Medulla oblongata (tissue), 1 donor: ENCODE measurements at regions not wholly inside any gene's neighbourhood (a gene's known extent, or its start where the extent isn't known, plus 50 kb on each side); places are given as distances from the start of the nearest gene placed in this dataset.

Experiments used
- DNase-seq: peaks from one replicate; pipeline ENCODE4 v3.0.0-alpha.2; 2015; ENCODE audit errors: extremely low spot score

GRCh38 chr13:105319875-105320274, 1215.6 kb downstream of the EFNB2 start:
- DNase-seq, result no peak

- DNase-seq, result no peak
Observed at GRCh38 chr13:105316731-105317130, 1218.7 kb downstream of the EFNB2 start.

- DNase-seq, result no peak
Observed at GRCh38 chr13:105312906-105313305, 1222.6 kb downstream of the EFNB2 start.

DNA sequence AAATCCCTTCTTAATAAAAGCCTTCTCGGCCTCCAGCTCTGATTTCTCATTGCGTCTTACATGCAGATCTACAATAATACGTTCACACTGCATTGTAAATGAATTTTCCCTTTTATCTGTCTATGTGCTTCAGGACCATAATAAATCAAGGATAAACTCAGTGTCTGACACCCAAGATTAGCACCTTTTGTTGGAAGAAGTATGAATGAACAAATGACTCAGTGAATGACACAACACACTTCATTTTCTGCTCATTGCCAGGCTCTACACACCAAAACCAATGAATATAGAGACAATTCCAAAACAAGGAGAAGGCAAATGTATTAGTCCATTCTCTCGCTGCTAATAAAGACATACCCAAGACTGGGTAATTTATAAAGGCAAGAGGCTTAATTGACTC, 1224.4 kb downstream of the EFNB2 start:
- DNase-seq, result no peak

DNA sequence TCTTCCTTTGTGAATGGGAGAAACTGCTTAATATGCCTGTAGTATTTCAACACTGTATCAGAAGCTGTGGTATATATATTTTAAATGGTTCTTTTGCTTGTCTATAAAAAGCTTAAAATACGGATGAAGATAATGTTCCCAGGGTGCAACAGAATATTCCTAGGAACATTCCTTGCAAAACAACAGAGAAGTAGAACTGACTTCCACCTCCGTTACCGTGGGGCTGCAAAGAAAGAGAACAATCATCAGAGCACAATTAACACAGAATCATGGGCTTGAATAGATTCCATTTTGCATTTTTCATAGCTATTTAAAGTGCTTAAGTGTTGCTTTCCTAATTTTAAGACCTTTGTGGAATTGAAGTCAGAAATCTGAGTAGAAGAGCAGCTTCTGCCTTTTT, 1227.7 kb downstream of the EFNB2 start:
- DNase-seq, result no peak

DNA sequence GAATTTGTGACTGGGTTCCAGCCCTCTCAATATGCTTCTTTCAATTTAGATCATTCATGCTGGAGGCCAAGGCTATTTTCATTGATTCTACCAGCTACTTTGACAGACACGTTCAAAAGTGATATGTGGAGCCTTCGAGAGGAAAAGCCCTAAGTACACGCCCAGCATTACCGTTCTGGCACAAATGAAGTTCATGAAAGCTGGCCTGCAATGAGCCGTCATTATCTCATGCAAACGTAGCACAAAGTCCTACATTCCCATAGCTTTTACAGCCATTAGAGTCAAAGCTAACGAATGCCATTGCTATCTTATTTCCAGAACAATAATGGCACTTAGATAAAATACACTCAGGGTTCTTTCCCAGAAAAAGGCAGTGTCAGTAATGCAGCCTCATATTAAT, 1237.6 kb downstream of the EFNB2 start:
- no peak for DNase-seq

DNA sequence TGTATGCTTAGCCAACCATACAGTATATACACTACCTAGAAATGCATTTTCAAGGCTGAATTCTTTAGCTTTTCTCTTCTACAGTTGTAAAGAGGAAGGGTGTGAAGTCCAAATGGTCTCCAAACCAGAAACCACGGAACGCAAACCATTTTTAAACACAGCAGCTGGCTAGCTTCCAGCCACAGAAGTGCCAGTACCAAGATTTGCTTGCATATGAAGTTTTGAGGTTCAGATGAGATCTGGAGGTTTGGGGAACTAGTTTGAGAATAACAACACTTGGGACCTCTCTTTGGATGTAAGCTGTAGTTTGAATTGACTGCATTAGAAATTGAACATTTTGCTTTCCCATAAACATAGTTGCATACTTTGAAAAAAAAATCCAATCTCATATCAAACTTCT, 1243.5 kb downstream of the EFNB2 start:
- peak; percentile 21 for DNase-seq

GRCh38 chr13:105290596-105290995, 1244.9 kb downstream of the EFNB2 start:
- no peak for DNase-seq

GRCh38 chr13:105285526-105285925, 1249.9 kb downstream of the EFNB2 start:
- no peak for DNase-seq

DNA sequence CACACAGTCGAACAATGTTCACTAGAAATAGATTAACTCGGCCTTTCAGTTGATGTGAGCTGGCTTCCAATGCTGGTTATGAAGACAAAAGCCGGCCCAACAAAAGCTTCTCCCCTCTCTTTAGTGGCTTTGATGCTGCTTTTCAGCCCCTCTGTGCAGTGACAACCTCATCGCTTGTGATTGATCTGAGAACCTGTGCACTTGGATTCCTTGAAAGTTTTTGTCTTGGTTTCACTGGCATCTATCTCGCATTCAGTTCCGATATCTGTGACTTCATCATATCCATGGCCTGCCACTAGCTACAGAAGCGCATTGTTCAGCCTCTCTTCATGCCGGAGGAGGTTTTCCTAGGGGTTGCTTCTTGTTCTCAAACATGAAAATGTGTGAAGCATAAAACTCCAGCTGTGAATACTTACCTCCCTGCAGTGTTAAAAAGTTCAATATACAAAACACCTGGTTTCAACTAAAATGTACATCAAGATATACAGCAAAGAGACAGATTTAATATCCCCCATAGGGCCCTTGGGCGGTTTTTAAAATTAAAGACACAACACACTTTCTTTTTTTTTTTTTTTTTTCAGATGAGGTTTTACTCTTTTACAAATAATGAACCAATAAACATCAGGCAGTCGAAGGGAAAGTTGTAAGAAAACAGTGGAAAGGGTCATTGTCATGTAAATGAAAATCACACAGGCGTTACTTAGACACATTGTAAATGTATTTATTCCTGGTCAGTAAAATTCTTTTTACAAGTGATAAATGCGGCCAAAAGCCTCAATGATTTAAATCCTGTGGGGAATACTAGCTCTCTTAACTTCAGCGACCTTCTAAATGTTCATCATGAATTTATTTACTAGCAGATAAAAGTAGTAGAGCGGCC, 1252.8 kb downstream of the EFNB2 start:
- no peak for DNase-seq

DNA sequence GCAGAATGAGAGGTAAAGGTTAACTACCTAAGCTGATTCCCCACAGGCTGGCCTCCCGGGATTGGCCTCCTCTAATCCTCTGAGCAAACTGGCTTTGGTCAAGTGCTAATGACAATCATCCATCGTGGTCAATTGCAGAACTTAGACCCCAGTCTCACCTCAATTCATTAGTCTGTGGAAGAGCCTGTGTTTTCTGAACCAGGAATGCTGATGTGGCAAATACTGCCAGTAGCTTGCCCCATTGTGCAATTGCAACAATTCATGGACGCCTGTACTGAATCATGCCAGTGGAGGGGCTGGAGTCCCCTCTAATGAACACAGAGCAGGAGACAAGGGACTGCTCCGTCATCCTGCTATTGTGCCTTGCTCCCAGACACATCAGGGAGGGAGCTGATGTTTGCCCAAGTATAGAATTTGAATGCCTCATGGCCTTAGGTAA, 1256.5 kb downstream of the EFNB2 start:
- DNase-seq, result no peak

DNA sequence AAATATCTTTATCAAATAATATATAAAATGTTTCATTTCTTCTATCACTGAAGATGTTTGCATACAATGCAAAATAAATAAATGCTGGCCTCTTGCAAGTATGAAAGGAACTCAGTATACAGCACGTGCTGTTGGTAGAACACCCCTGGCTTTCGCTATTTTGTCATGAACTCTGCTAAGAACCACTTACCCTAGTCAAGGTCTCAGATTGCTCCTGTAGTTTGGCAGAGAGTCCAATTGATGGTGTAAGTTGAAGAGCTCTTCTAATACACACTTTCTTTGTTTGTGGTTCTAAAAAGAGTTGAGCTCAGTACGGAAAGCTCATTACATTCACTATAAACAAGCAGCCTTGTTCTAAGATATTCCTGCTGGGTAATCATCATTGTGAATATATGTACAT, 1258.9 kb downstream of the EFNB2 start:
- DNase-seq, result no peak

DNA sequence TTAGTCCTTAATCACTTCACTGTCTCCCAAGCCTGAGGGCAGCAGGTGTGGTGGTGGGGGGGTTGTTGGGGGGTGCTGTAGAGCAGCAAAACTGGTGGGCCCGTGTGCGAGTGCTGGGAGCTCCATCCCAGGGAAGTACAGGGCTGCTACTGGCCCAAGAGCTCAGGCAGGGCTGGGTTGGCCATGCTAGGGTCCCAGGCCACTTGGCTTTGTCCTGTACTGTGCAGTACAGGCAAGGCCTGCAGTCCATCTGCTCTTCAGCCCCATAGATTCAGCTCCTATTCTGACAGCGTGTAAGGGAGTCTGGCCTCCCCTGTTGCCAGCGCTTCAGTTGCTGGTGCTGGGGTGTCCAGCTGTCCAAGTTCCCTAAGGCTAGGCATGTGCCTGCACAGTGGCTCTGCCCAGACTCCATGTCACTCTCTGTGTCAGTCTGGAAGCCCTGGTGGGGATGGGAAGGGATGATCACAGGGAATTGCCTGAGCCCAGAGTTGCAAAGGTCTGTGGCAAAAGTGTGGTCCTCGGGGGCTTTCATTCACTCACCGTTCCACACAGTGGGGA, 1261.7 kb downstream of the EFNB2 start:
- no peak for DNase-seq

- peak; percentile 18 for DNase-seq
Observed at GRCh38 chr13:105272660-105273631, 1262.5 kb downstream of the EFNB2 start.

GRCh38 chr13:105266615-105267014, 1268.8 kb downstream of the EFNB2 start:
- DNase-seq, result no peak

DNA sequence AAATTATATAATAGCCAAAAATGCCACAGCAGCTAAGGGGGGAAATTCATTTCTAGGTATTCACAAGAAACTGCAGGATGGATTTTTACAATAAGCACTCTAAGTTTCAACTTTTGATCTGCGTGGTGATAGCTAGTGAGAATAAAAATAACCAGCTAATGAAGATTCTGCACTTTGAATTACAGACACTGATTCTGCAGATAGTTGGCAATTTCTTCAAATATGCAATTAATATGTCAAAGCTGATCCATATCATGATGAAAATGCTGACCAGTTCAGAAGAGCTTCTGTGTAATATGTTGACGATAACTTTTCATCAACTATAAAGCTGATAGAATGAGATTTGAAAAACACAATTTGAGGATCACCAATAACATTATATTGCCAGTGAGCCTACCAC, 1272.9 kb downstream of the EFNB2 start:
- DNase-seq, result no peak

DNA sequence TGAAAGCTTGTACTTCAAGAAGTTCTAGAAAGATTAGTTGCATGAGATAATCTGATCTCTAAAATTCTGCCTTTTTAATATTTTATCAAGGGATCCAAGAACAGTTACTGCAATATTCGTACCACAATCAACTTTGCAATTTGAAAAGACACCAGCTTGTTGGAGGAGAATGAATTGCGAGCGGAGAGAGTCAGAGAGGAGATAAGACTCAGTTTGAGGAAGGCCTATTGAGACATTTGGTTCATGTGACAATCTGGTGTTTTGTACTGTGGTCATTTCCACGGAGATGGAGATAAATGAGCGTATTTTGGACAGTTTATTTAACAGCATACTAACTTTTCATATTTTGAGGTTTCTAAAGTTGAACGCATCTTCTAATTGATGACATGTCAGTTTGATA, 1276.0 kb downstream of the EFNB2 start:
- no peak for DNase-seq

DNA sequence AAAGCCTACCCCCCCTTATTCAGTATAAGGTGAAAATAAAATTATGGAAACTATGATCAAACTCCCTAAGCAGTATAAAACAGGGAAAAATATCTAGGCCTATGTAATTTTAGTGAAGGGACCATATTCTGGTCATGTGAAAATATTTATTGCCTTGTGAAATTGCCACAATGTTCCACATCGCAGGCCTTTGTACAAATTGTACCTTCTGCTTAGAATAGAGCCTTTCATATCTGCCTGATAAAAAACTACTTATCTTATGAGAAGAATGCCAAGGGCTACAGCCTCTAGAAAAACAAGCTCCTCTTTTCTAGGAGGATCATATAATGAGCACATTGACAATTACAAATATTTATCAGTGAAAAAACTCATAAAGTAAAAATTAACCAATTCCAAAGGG, 1280.0 kb downstream of the EFNB2 start:
- DNase-seq, result no peak

DNA sequence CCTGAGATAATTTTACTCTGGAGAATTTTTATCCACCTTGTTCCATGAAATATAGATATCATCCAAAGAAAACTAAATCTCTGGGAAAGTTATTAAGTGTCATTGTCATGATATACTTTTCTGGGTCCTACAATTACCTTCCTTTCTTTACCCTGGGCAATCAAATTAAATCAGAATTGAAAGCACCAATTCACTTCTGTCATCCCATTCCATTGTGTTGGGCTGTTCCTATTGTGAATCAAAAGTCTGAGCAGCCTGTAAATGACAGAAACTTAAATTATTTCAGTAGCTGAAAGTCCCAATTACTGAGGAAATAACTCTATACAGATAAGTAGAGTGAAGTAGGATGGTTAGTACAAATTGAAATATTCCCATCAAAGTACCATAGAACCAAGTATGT, 1284.2 kb downstream of the EFNB2 start:
- DNase-seq, result no peak

- DNase-seq, result no peak
Observed at GRCh38 chr13:105247830-105248229, 1287.6 kb downstream of the EFNB2 start.

DNA sequence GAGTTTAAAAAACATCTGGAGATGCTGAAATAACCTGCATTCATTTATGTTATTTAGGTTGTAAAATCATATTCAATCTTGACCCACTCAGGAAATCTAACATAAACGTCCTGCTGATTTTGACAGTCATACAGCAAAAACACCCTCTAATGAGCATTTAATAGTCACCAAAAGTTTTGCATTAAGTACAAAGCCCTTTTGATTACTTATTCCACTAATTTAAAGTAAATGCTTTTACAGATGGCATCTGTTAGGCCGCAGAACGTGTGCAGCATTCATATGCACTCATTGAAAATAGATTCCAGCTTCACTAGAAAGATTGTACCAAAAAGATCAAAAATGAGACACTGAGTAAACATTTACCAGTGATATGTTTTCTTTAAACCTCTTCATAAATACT, 1295.1 kb downstream of the EFNB2 start:
- no peak for DNase-seq

DNA sequence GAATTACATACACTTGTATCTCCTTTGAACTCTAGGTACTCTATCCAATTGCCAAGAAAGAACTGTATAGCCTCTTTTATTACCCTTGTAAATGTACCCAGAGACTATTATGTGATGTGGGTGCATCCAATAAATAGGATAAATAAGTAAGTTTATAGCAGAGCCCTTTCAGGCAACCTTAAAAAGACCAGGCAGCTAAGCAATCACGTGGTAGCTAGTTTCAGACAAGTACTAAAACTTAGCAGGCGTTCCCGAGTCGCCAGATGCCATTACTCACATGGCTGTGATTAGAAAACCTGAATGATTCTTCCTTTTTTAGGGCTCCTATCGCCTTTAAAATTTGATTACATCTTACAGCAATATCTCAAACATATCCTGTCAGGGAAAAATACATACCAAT, 1303.0 kb downstream of the EFNB2 start:
- DNase-seq, result no peak
